Testis (tissue), 2 donors: ENCODE measurements at regions not wholly inside any gene's neighbourhood (a gene's known extent, or its start where the extent isn't known, plus 50 kb on each side); places are given as distances from the start of the nearest gene placed in this dataset.

Experiments
- POLR2A ChIP-seq: fragments of 450-650 bp; IDR thresholded peaks from one replicate; pipeline ENCODE4 v1.6.1; 2017; ENCODE audit warnings: antibody characterized with exemption, mild to moderate bottlenecking, moderate library complexity
- TF ChIP-seq, protein P1 (sequence below), 3 experiments: fragments of 450-650 bp in 2 of 3; fragments of 200-600 bp in 1 of 3; sonication (generic) in 1 of 3; IDR thresholded peaks; one replicate each; pipeline ENCODE4 v1.5.1; 2016 to 2019; ENCODE audit warnings: antibody characterized with exemption in 3 of 3, mild to moderate bottlenecking in 2 of 3, moderate library complexity in 1 of 3

DNA sequence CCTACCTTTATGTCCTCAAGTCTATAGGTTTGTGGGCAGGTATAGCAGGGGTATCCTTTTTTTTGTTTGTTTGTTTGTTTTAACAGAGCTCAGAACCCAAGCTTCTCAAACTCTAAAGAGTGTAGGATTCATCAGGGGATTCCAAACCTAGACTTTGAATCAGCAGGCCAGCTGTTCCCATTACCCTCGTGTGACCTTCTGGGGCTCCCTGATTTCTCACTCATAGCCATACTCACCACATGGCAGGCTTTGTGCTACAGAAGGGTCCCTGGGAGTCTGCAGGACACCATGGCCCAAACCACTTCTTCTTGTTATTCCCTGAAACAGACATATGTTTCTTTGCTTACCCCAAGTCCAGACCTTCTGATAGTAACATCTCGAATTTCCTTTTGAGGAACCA is 350.8 kb upstream of the TSHZ2 start:
- TF ChIP-seq, protein P1, sequence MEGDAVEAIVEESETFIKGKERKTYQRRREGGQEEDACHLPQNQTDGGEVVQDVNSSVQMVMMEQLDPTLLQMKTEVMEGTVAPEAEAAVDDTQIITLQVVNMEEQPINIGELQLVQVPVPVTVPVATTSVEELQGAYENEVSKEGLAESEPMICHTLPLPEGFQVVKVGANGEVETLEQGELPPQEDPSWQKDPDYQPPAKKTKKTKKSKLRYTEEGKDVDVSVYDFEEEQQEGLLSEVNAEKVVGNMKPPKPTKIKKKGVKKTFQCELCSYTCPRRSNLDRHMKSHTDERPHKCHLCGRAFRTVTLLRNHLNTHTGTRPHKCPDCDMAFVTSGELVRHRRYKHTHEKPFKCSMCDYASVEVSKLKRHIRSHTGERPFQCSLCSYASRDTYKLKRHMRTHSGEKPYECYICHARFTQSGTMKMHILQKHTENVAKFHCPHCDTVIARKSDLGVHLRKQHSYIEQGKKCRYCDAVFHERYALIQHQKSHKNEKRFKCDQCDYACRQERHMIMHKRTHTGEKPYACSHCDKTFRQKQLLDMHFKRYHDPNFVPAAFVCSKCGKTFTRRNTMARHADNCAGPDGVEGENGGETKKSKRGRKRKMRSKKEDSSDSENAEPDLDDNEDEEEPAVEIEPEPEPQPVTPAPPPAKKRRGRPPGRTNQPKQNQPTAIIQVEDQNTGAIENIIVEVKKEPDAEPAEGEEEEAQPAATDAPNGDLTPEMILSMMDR (IDR thresholded peaks at IDR 0.05) = no peak
- TF ChIP-seq POLR2A = no peak
